ENCODE measurements at regions not wholly inside any gene's neighbourhood (a gene's known extent, or its start where the extent isn't known, plus 50 kb on each side); places are given as distances from the start of the nearest gene placed in this dataset.

- Histone ChIP-seq H3K27me3 (ENCODE audit: low read depth, low read length) (no peaks in the 10 kb centered on the region), H3K9me3 (ENCODE audit: control insufficient read depth in 1 of 2, low read length in 2 of 2) (no peaks in the 10 kb centered on the region), H3K4me1 (ENCODE audit: control insufficient read depth in 1 of 2, insufficient read depth in 2 of 2, low read length in 2 of 2) (no peaks in the 10 kb centered on the region), H3K36me3 (ENCODE audit: control insufficient read depth in 1 of 2, insufficient read depth in 2 of 2, low read length in 2 of 2) (no peaks in the 10 kb centered on the region), H3K27ac (ENCODE audit: low read length) (no peak overlapping the region), H3K4me3 (ENCODE audit: low read depth in 1 of 2, low read length in 2 of 2) (no peak overlapping the region)
These were observed 1478.8 kb downstream of the BRD1 start for GRCh38 chr22:48348855-48349254.

GRCh38 chr22:48347311-48347710 lies 1480.4 kb downstream of the BRD1 start:
- Histone ChIP-seq H3K4me1 (ENCODE audit: control insufficient read depth in 1 of 2, insufficient read depth in 2 of 2, low read length in 2 of 2) (no peaks in the 10 kb centered on the region), H3K36me3 (ENCODE audit: control insufficient read depth in 1 of 2, insufficient read depth in 2 of 2, low read length in 2 of 2) (no peaks in the 10 kb centered on the region), H3K27me3 (ENCODE audit: low read depth, low read length) (no peaks in the 10 kb centered on the region), H3K27ac (ENCODE audit: low read length) (no peak overlapping the region), H3K4me3 (ENCODE audit: low read depth in 1 of 2, low read length in 2 of 2) (no peak overlapping the region), H3K9me3 (ENCODE audit: control insufficient read depth in 1 of 2, low read length in 2 of 2) (no peaks in the 10 kb centered on the region)

GRCh38 chr22:48346911-48347310 lies 1480.8 kb downstream of the BRD1 start:
- H3K27me3 ChIP-seq (ENCODE audit: low read depth, low read length), result no peaks in the 10 kb centered on the region
- no peak overlapping the region for H3K4me3 ChIP-seq (ENCODE audit: low read depth in 1 of 2, low read length in 2 of 2)
- H3K36me3 ChIP-seq (ENCODE audit: control insufficient read depth in 1 of 2, insufficient read depth in 2 of 2, low read length in 2 of 2), result no peaks in the 10 kb centered on the region
- no peaks in the 10 kb centered on the region for H3K9me3 ChIP-seq (ENCODE audit: control insufficient read depth in 1 of 2, low read length in 2 of 2)
- H3K4me1 ChIP-seq (ENCODE audit: control insufficient read depth in 1 of 2, insufficient read depth in 2 of 2, low read length in 2 of 2), result no peaks in the 10 kb centered on the region
- no peak overlapping the region for H3K27ac ChIP-seq (ENCODE audit: low read length)

DNA sequence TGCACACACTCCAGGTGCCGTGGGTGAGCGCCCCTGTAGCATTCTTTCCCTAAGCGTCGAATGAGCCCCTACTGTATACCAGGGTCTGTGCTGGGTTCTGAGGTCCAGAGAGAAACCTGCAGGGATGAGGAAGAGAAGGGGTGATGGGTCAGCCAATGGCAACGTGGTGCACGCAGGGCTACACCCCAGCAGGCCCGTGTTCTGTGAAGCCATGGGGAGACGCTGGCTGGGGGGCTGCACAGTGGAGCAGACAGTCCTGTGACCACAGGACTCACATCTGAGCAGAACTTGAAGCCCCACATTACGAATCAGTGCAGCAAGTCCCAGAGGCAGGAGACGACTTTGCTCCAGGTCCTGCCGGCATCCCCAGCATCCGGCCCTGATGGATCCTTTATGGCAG lies 1481.4 kb downstream of the BRD1 start:
- no peaks in the 10 kb centered on the region for H3K36me3 ChIP-seq (ENCODE audit: control insufficient read depth in 1 of 2, insufficient read depth in 2 of 2, low read length in 2 of 2)
- H3K9me3 ChIP-seq (ENCODE audit: control insufficient read depth in 1 of 2, low read length in 2 of 2), result no peaks in the 10 kb centered on the region
- H3K27me3 ChIP-seq (ENCODE audit: low read depth, low read length), result no peaks in the 10 kb centered on the region
- no peak overlapping the region for H3K4me3 ChIP-seq (ENCODE audit: low read depth in 1 of 2, low read length in 2 of 2)
- H3K27ac ChIP-seq (ENCODE audit: low read length), result no peak overlapping the region
- no peaks in the 10 kb centered on the region for H3K4me1 ChIP-seq (ENCODE audit: control insufficient read depth in 1 of 2, insufficient read depth in 2 of 2, low read length in 2 of 2)

DNA sequence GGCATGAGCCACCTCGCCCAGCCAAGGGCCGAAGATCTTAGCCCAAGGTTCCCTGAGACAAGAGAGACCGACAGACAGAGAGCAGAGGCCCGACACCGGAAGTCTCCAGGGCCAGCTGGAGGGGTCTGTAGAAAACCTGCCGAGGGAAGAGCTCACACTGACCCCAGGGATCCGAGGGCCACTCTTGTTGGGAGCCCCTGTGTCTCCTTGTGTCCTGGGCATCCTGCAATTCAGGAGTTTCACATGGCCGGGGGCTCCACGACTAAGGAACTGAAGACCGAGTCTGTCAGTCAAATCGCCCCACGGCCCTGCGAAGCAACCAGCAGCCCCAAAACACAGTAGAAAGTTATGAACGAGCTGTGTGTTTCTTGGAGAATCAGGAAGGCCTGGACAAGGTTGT lies 1482.0 kb downstream of the BRD1 start:
- Histone ChIP-seq H3K9me3 (ENCODE audit: control insufficient read depth in 1 of 2, low read length in 2 of 2) (no peaks in the 10 kb centered on the region), H3K27me3 (ENCODE audit: low read depth, low read length) (no peaks in the 10 kb centered on the region), H3K36me3 (ENCODE audit: control insufficient read depth in 1 of 2, insufficient read depth in 2 of 2, low read length in 2 of 2) (no peaks in the 10 kb centered on the region), H3K4me3 (ENCODE audit: low read depth in 1 of 2, low read length in 2 of 2) (no peak overlapping the region), H3K27ac (ENCODE audit: low read length) (no peak overlapping the region), H3K4me1 (ENCODE audit: control insufficient read depth in 1 of 2, insufficient read depth in 2 of 2, low read length in 2 of 2) (no peaks in the 10 kb centered on the region)

GRCh38 chr22:48343461-48343860 lies 1484.2 kb downstream of the BRD1 start:
- H3K27me3 ChIP-seq (ENCODE audit: low read depth, low read length), result no peaks in the 10 kb centered on the region
- no peak overlapping the region for H3K4me3 ChIP-seq (ENCODE audit: low read depth in 1 of 2, low read length in 2 of 2)
- no peak overlapping the region for H3K27ac ChIP-seq (ENCODE audit: low read length)
- no peaks in the 10 kb centered on the region for H3K36me3 ChIP-seq (ENCODE audit: control insufficient read depth in 1 of 2, insufficient read depth in 2 of 2, low read length in 2 of 2)
- no peaks in the 10 kb centered on the region for H3K4me1 ChIP-seq (ENCODE audit: control insufficient read depth in 1 of 2, insufficient read depth in 2 of 2, low read length in 2 of 2)
- no peaks in the 10 kb centered on the region for H3K9me3 ChIP-seq (ENCODE audit: control insufficient read depth in 1 of 2, low read length in 2 of 2)

- Histone ChIP-seq H3K4me1 (ENCODE audit: control insufficient read depth in 1 of 2, insufficient read depth in 2 of 2, low read length in 2 of 2) (no peaks in the 10 kb centered on the region), H3K9me3 (ENCODE audit: control insufficient read depth in 1 of 2, low read length in 2 of 2) (no peaks in the 10 kb centered on the region), H3K27me3 (ENCODE audit: low read depth, low read length) (no peaks in the 10 kb centered on the region), H3K27ac (ENCODE audit: low read length) (no peak overlapping the region), H3K36me3 (ENCODE audit: control insufficient read depth in 1 of 2, insufficient read depth in 2 of 2, low read length in 2 of 2) (no peaks in the 10 kb centered on the region), H3K4me3 (ENCODE audit: low read depth in 1 of 2, low read length in 2 of 2) (no peak overlapping the region)
These were observed 1484.9 kb downstream of the BRD1 start for GRCh38 chr22:48342732-48343131.

DNA sequence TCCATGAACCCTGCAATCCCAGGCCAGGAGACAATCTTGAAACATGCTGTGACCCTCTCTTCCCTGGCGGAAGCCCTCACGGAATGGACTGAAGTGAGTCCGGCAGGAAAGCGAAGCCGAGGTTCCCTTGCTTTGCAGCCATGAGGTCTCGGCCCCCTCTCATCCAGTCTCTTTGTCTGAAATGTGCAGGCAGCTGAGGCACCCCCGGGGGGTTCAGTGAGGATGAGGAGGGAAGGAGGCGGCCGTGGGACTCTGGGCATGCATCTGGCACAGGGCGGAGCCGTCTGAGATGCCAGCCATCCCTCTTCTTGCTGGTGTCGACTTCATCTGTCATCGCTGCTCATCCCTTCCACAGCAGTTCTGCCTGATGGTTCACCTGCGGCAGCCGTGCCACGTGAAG lies 1485.7 kb downstream of the BRD1 start:
- Histone ChIP-seq H3K27ac (ENCODE audit: low read length) (no peak overlapping the region), H3K36me3 (ENCODE audit: control insufficient read depth in 1 of 2, insufficient read depth in 2 of 2, low read length in 2 of 2) (no peaks in the 10 kb centered on the region), H3K27me3 (ENCODE audit: low read depth, low read length) (no peaks in the 10 kb centered on the region), H3K4me3 (ENCODE audit: low read depth in 1 of 2, low read length in 2 of 2) (no peak overlapping the region), H3K4me1 (ENCODE audit: control insufficient read depth in 1 of 2, insufficient read depth in 2 of 2, low read length in 2 of 2) (no peaks in the 10 kb centered on the region), H3K9me3 (ENCODE audit: control insufficient read depth in 1 of 2, low read length in 2 of 2) (no peaks in the 10 kb centered on the region)

DNA sequence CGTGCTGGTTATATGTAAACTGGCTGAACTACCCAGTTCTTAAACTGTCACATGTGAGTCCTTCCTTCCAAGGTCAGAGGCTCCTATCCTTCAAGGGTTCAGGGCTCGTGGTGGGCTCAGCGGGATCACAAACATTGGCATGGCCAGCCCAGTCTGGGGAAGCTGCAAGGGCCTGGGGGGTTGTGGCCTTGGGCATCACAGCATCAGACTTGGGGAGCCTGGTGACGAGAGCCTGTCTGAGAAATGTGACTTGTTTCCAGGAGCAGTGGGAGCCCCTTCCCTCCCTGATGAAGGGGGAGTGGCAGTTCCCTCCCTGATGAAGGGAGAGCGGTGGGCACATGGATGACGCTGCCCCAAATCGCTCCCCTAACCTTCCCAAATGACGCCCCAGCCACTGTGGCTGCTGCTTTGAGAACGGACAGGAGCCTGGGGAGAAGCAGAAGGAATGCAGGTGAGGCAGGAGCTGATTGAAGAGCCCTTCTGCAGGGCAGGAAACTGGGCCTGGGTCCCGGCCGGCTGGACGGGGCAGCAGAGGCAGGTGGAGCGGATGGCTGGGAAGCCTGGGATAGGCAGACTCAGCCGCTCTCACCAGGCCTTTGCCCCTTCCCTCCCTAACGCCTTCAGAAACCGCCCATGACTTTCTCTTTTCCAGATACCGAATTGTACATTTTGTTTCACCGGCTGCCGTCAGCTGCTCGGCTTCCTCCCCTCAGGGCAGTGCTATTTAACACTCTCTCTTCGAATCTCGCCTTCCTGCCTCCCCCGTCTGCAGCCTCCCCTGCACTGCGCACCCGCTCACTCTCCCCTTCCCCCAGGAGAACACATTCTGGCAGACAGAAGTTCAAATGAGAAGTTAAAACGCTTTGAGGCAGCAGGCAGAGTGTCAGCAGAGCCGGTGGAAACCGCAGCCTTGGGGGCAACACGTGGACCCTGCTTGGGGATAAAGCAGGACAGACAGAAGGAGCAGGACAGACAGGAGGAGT lies 1486.7 kb downstream of the BRD1 start:
- Histone ChIP-seq H3K27me3 (ENCODE audit: low read depth, low read length) (no peaks in the 10 kb centered on the region), H3K36me3 (ENCODE audit: control insufficient read depth in 1 of 2, insufficient read depth in 2 of 2, low read length in 2 of 2) (no peaks in the 10 kb centered on the region), H3K4me1 (ENCODE audit: control insufficient read depth in 1 of 2, insufficient read depth in 2 of 2, low read length in 2 of 2) (no peaks in the 10 kb centered on the region), H3K27ac (ENCODE audit: low read length) (no peak overlapping the region), H3K9me3 (ENCODE audit: control insufficient read depth in 1 of 2, low read length in 2 of 2) (no peaks in the 10 kb centered on the region), H3K4me3 (ENCODE audit: low read depth in 1 of 2, low read length in 2 of 2) (no peak overlapping the region)

DNA sequence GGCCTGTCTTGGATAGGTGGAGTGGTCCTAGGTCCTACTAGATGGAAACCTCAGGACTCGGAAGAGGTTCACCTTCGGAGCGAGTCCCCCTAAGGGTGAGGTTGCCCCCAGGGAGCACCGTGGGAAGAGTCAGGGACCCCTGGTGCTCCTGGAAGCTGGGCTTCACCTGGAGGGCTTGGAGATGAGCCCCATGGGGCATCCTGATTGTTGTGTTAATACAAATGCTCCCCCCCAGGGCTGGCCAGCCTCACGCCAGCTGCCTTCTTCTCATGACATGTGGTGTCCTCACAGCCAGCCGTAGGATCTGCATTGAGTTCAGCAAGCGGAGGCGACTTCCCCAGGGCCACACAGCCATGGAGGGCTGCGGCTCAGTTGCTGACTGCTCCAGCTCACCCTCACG lies 1487.5 kb downstream of the BRD1 start:
- Histone ChIP-seq H3K4me3 (ENCODE audit: low read depth in 1 of 2, low read length in 2 of 2) (no peak overlapping the region), H3K27me3 (ENCODE audit: low read depth, low read length) (no peaks in the 10 kb centered on the region)

DNA sequence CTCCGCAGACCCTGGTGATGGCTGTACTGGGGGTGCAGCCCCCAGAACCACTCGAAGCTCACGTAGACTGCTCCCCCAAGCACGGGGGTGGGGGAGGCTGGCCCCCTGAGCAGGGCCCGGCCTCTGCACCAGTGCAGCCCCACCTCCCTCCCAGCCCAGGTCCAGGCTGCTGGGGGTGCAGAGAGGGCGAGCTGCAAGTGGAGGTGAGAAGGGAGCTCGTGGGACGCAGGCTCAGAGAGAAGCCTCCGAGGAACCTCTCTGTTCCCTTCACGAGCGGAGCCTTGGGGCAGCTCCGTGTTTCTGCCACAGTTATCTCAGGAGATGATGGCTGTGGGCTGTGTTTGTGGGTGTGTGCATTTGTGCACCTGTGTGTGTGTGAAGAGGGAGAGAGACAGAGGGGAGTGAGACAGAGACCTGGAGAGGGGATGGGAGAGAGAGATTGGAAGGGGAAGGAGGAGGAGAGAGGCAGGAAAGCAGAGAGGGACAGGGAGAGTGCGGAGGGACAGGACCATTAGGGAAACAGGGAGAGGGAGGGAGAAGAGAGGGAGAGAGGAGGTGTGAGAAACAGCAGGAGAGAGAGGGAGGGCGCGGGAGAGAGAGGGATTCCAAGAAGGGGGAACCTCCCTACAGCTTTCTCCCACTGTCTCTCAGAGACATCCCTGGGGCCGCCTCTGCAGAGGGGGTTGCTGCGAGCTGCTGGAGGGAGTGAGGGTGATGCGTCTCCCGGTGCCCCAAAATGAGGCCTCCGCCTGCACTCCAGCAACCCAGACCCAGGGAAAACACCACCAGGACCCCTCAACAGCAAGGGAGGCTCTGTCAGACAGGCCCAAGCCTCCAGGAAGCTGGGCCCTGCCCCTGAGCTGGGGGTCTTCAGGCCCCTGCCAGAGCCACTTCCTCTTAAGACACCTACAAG lies 1488.6 kb downstream of the BRD1 start:
- Histone ChIP-seq H3K9me3 (ENCODE audit: control insufficient read depth in 1 of 2, low read length in 2 of 2) (no peaks in the 10 kb centered on the region), H3K36me3 (ENCODE audit: control insufficient read depth in 1 of 2, insufficient read depth in 2 of 2, low read length in 2 of 2) (no peaks in the 10 kb centered on the region), H3K4me3 (ENCODE audit: low read depth in 1 of 2, low read length in 2 of 2) (no peak overlapping the region), H3K27me3 (ENCODE audit: low read depth, low read length) (no peaks in the 10 kb centered on the region), H3K4me1 (ENCODE audit: control insufficient read depth in 1 of 2, insufficient read depth in 2 of 2, low read length in 2 of 2) (no peaks in the 10 kb centered on the region), H3K27ac (ENCODE audit: low read length) (no peak overlapping the region)

More for the DNA sequence above, 1487.5 kb downstream of the BRD1 start:
- Histone ChIP-seq H3K4me1 (ENCODE audit: control insufficient read depth in 1 of 2, insufficient read depth in 2 of 2, low read length in 2 of 2) (no peaks in the 10 kb centered on the region), H3K36me3 (ENCODE audit: control insufficient read depth in 1 of 2, insufficient read depth in 2 of 2, low read length in 2 of 2) (no peaks in the 10 kb centered on the region), H3K27ac (ENCODE audit: low read length) (no peak overlapping the region), H3K9me3 (ENCODE audit: control insufficient read depth in 1 of 2, low read length in 2 of 2) (no peaks in the 10 kb centered on the region)

Data from muscle layer of duodenum (tissue), 2 donors.